ENCODE measurements at regions not wholly inside any gene's neighbourhood (a gene's known extent, or its start where the extent isn't known, plus 50 kb on each side); places are given as distances from the start of the nearest gene placed in this dataset.

DNA sequence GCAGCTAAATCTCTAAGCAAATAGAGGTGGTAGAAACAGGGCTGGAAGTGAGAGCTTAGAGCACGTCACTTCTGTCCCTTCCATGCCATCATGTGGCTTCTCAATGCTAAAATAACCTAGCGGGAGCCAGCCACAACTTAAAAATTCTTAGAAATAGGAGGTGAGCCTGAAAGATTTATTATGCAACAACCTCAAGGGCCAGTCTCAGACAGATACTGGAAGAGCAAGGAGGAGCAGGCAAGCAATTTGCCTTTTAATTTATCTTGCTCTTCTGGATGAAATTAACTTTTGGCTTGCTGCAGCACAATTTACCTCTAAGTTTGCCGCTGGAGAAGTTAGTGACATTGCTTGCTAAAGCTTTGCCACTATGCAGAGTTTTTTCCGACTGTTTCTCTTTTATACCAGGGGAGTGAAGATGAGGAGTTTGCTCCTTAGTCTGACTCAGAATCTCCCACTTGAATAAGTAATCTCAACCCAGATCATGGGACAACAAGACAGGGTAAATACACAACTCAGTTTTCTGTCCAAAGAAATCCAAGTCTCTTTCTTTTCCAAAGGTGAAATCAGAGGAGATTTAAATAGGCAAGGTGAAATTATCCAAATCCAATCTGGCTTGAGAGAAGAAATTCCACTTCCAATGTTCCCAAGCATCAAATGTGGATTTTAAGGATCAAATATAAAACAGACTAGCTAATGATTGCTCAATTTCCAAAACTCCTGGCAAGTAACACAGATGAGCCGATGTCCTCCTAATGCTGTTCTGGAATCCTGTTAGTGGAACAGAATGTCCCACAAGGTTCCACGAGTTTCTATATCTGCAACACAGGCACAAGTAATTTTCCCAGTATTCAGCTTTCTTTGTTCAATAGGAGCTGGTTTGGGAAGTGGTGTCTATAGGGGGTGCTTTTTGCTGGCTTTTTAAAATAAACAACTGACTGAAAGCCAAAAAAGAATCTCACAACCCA lies 329.4 kb upstream of the RORA start:
- Histone ChIP-seq H3K4me2 (ENCODE audit: control insufficient read depth, insufficient read depth) (no peak overlapping the region), H3K4me1 (ENCODE audit: control insufficient read depth, insufficient read depth, low read length) (no peaks in the 10 kb centered on the region), H3K36me3 (ENCODE audit: control insufficient read depth in 2 of 2, insufficient read depth in 2 of 2, low read length in 1 of 2) (no peaks in the 10 kb centered on the region), H3K9ac (ENCODE audit: control insufficient read depth, insufficient read depth, low read length) (no peak overlapping the region), H3K79me2 (ENCODE audit: control insufficient read depth, insufficient read depth, low read length) (no peaks in the 10 kb centered on the region), H3K27me3 (replicated peaks in 1 of 2; ENCODE audit: control insufficient read depth in 2 of 2, insufficient read depth in 2 of 2, low read length in 1 of 2) (peaks cover 0 to 1% of the 10 kb centered on the region in 2 experiments; a peak in 1 of 4 replicates), H3K9me3 (replicated peaks; ENCODE audit: control insufficient read depth, insufficient read depth, low read length) (no peaks in the 10 kb centered on the region), H3K27ac (ENCODE audit: control insufficient read depth, insufficient read depth) (no peak overlapping the region), H3K4me3 (no peak overlapping the region), H4K20me1 (ENCODE audit: control insufficient read depth, insufficient read depth) (no peaks in the 10 kb centered on the region), H2AFZ (ENCODE audit: control insufficient read depth, low read depth, low read length) (no peak overlapping the region)
- CTCF ChIA-PET, result no interaction called here
- no peak for DNase-seq (ENCODE audit: low read depth, low spot score)
- TF ChIP-seq SREBF2 (IDR thresholded peaks at IDR 0.05; ENCODE audit: low read length), result no peak
- TF ChIP-seq BMI1 (IDR thresholded peaks at IDR 0.05; ENCODE audit: borderline replicate concordance), result no peak
- no peak for TF ChIP-seq BHLHE40 (IDR thresholded peaks at IDR 0.05; ENCODE audit: borderline replicate concordance in 1 of 2, low read depth in 2 of 2, low read length in 1 of 2)
- TF ChIP-seq, protein P1, sequence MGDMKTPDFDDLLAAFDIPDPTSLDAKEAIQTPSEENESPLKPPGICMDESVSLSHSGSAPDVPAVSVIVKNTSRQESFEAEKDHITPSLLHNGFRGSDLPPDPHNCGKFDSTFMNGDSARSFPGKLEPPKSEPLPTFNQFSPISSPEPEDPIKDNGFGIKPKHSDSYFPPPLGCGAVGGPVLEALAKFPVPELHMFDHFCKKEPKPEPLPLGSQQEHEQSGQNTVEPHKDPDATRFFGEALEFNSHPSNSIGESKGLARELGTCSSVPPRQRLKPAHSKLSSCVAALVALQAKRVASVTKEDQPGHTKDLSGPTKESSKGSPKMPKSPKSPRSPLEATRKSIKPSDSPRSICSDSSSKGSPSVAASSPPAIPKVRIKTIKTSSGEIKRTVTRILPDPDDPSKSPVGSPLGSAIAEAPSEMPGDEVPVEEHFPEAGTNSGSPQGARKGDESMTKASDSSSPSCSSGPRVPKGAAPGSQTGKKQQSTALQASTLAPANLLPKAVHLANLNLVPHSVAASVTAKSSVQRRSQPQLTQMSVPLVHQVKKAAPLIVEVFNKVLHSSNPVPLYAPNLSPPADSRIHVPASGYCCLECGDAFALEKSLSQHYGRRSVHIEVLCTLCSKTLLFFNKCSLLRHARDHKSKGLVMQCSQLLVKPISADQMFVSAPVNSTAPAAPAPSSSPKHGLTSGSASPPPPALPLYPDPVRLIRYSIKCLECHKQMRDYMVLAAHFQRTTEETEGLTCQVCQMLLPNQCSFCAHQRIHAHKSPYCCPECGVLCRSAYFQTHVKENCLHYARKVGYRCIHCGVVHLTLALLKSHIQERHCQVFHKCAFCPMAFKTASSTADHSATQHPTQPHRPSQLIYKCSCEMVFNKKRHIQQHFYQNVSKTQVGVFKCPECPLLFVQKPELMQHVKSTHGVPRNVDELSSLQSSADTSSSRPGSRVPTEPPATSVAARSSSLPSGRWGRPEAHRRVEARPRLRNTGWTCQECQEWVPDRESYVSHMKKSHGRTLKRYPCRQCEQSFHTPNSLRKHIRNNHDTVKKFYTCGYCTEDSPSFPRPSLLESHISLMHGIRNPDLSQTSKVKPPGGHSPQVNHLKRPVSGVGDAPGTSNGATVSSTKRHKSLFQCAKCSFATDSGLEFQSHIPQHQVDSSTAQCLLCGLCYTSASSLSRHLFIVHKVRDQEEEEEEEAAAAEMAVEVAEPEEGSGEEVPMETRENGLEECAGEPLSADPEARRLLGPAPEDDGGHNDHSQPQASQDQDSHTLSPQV (IDR thresholded peaks at IDR 0.05), result no peak
- TF ChIP-seq, protein P2, sequence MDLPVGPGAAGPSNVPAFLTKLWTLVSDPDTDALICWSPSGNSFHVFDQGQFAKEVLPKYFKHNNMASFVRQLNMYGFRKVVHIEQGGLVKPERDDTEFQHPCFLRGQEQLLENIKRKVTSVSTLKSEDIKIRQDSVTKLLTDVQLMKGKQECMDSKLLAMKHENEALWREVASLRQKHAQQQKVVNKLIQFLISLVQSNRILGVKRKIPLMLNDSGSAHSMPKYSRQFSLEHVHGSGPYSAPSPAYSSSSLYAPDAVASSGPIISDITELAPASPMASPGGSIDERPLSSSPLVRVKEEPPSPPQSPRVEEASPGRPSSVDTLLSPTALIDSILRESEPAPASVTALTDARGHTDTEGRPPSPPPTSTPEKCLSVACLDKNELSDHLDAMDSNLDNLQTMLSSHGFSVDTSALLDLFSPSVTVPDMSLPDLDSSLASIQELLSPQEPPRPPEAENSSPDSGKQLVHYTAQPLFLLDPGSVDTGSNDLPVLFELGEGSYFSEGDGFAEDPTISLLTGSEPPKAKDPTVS (IDR thresholded peaks at IDR 0.05; ENCODE audit: low read depth, low read length), result no peak
- WGBS (ENCODE audit: insufficient coverage, insufficient replicate concordance, low lambda C conversion rate, missing lambda C conversion rate), result 0% methylated on average over 6 of the region's 6 CpGs
- intact Hi-C loops (cut with micrococcal nuclease; ENCODE audit: unreplicated experiment) (no loop called here), in situ Hi-C loops (cut with MboI) (no loop called here)
- ATAC-seq, result no peak
- no peak for FAIRE-seq
- BruUV-seq (replicated peaks), result no TSS peak
- SMC1A ChIA-PET (ENCODE audit: uncharacterized antibody, unreplicated experiment), result no interaction called here
- POLR2A ChIA-PET, result no interaction called here
- RAD21 ChIA-PET (ENCODE audit: unreplicated experiment), result no interaction called here
